ENCODE measurements at regions not wholly inside any gene's neighbourhood (a gene's known extent, or its start where the extent isn't known, plus 50 kb on each side); places are given as distances from the start of the nearest gene placed in this dataset.

- H3K4ac ChIP-seq (ENCODE audit: low read length), result no peak overlapping the region
Observed at GRCh38 chr12:123055281-123055766, 74.8 kb downstream of the ARL6IP4 start.

GRCh38 chr12:123054371-123054770 lies 73.9 kb downstream of the ARL6IP4 start:
- Histone ChIP-seq H3K4me3 (ENCODE audit: low read length in 2 of 2) (no peak overlapping the region), H3K27ac (replicated peaks; ENCODE audit: low read length) (no peak overlapping the region), H2AK5ac (ENCODE audit: low read depth, low read length) (no peak overlapping the region), H3K4me1 (ENCODE audit: control insufficient read depth in 2 of 2, insufficient read depth in 1 of 2, low read depth in 1 of 2, low read length in 2 of 2) (peaks cover 4 to 14% of the 10 kb centered on the region in 2 donors), H2BK120ac (ENCODE audit: low read depth, low read length) (no peak overlapping the region), H3K79me1 (ENCODE audit: low read depth, low read length) (no peaks in the 10 kb centered on the region), H3K9ac (ENCODE audit: low read depth, low read length, poor library complexity) (no peak overlapping the region), H4K8ac (ENCODE audit: low read depth, low read length) (no peak overlapping the region), H3K18ac (ENCODE audit: low read length) (no peak overlapping the region), H2BK12ac (ENCODE audit: low read length) (no peak overlapping the region), H3K23ac (ENCODE audit: low read depth, low read length, poor library complexity) (no peak overlapping the region), H3K27me3 (ENCODE audit: control insufficient read depth in 3 of 3, insufficient read depth in 3 of 3, low read depth in 1 of 3, low read length in 3 of 3) (no peaks in the 10 kb centered on the region), H3K4ac (ENCODE audit: low read length) (no peak overlapping the region), H3K9me3 (replicated peaks in 1 of 2; ENCODE audit: control insufficient read depth in 2 of 2, insufficient read depth in 1 of 2, low read depth in 1 of 2, low read length in 2 of 2) (peaks cover 0 to 6% of the 10 kb centered on the region in 2 donors), H3K14ac (ENCODE audit: low read length) (no peak overlapping the region), H2AFZ (ENCODE audit: low read length) (no peak overlapping the region), H2BK5ac (ENCODE audit: low read length) (no peak overlapping the region), H3K36me3 (replicated peaks in 1 of 2; ENCODE audit: control insufficient read depth in 2 of 2, insufficient read depth in 2 of 2, low read length in 2 of 2) (no peaks in the 10 kb centered on the region), H3K4me2 (ENCODE audit: insufficient read depth, low read length, poor library complexity, severe bottlenecking) (no peak overlapping the region), H2BK15ac (ENCODE audit: low read length) (no peak overlapping the region), H4K91ac (ENCODE audit: low read depth, low read length, poor library complexity) (no peak overlapping the region)
- DNase-seq (ENCODE audit: low spot score), result no peak
- no CpG with 5 or more reads among the region's 2 CpGs for WGBS, 2 donors (ENCODE audit: extremely low coverage in 2 of 2, insufficient read length in 2 of 2, insufficient replicate concordance in 1 of 2)

More at GRCh38 chr12:123055281-123055766, 74.8 kb downstream of the ARL6IP4 start:
- Histone ChIP-seq H3K14ac (ENCODE audit: low read length) (no peak overlapping the region), H3K27ac (replicated peaks; ENCODE audit: low read length) (no peak overlapping the region), H3K4me2 (ENCODE audit: insufficient read depth, low read length, poor library complexity, severe bottlenecking) (no peak overlapping the region), H4K91ac (ENCODE audit: low read depth, low read length, poor library complexity) (no peak overlapping the region), H3K23ac (ENCODE audit: low read depth, low read length, poor library complexity) (no peak overlapping the region), H3K4me3 (ENCODE audit: low read length in 2 of 2) (no peak overlapping the region), H3K27me3 (ENCODE audit: control insufficient read depth in 3 of 3, insufficient read depth in 3 of 3, low read depth in 1 of 3, low read length in 3 of 3) (no peaks in the 10 kb centered on the region), H2BK120ac (ENCODE audit: low read depth, low read length) (no peak overlapping the region), H2BK15ac (ENCODE audit: low read length) (no peak overlapping the region), H3K9me3 (replicated peaks in 1 of 2; ENCODE audit: control insufficient read depth in 2 of 2, insufficient read depth in 1 of 2, low read depth in 1 of 2, low read length in 2 of 2) (peaks cover 0 to 6% of the 10 kb centered on the region in 2 donors), H3K9ac (ENCODE audit: low read depth, low read length, poor library complexity) (no peak overlapping the region), H3K79me1 (ENCODE audit: low read depth, low read length) (no peaks in the 10 kb centered on the region), H3K36me3 (replicated peaks in 1 of 2; ENCODE audit: control insufficient read depth in 2 of 2, insufficient read depth in 2 of 2, low read length in 2 of 2) (no peaks in the 10 kb centered on the region), H2BK12ac (ENCODE audit: low read length) (no peak overlapping the region), H2AK5ac (ENCODE audit: low read depth, low read length) (no peak overlapping the region), H3K18ac (ENCODE audit: low read length) (no peak overlapping the region), H4K8ac (ENCODE audit: low read depth, low read length) (no peak overlapping the region), H2AFZ (ENCODE audit: low read length) (no peak overlapping the region), H3K4me1 (ENCODE audit: control insufficient read depth in 2 of 2, insufficient read depth in 1 of 2, low read depth in 1 of 2, low read length in 2 of 2) (peaks cover 4 to 9% of the 10 kb centered on the region in 2 donors), H2BK5ac (ENCODE audit: low read length) (no peak overlapping the region)
- WGBS, 2 donors (ENCODE audit: extremely low coverage in 2 of 2, insufficient read length in 2 of 2, insufficient replicate concordance in 1 of 2), result no CpG with 5 or more reads among the region's 8 CpGs
- no peak for DNase-seq (ENCODE audit: low spot score)

DNA sequence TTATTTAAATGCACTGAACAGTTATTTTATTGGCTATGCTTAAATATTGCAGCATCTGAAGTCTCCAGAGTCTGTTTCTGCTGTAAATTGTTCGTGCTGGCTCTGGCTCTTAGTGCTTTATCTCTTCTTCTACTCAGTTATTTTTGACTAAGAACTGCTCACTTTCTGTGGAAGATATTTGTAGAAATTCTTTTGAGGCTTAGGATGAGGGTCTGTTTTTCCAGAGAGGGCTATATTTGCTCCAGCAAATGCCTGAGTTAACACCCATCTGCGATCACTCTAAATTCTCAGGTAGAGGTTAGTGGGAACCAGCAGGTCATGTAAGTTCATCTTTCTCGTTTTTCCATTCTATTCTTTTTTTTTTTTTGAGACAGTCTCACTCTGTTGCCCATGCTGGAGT lies 71.1 kb downstream of the ARL6IP4 start:
- no peak overlapping the region for H3K23ac ChIP-seq (ENCODE audit: low read depth, low read length, poor library complexity)
- H2BK12ac ChIP-seq (ENCODE audit: low read length), result no peak overlapping the region
- no peak overlapping the region for H3K4ac ChIP-seq (ENCODE audit: low read length)
- H4K8ac ChIP-seq (ENCODE audit: low read depth, low read length), result no peak overlapping the region
- peaks cover 2 to 12% of the 10 kb centered on the region in 2 donors for H3K4me1 ChIP-seq (ENCODE audit: control insufficient read depth in 2 of 2, insufficient read depth in 1 of 2, low read depth in 1 of 2, low read length in 2 of 2)
- H3K27ac ChIP-seq (replicated peaks; ENCODE audit: low read length), result no peak overlapping the region
- H2AFZ ChIP-seq (ENCODE audit: low read length), result no peak overlapping the region
- H3K36me3 ChIP-seq (replicated peaks in 1 of 2; ENCODE audit: control insufficient read depth in 2 of 2, insufficient read depth in 2 of 2, low read length in 2 of 2), result no peaks in the 10 kb centered on the region
- DNase-seq (ENCODE audit: low spot score), result no peak
- no peak overlapping the region for H3K18ac ChIP-seq (ENCODE audit: low read length)
- no peak overlapping the region for H2BK120ac ChIP-seq (ENCODE audit: low read depth, low read length)
- no CpG with 5 or more reads among the region's 3 CpGs for WGBS, 2 donors (ENCODE audit: extremely low coverage in 2 of 2, insufficient read length in 2 of 2, insufficient replicate concordance in 1 of 2)
- H3K4me3 ChIP-seq (ENCODE audit: low read length in 2 of 2), result no peak overlapping the region
- no peak overlapping the region for H3K14ac ChIP-seq (ENCODE audit: low read length)
- no peaks in the 10 kb centered on the region for H3K27me3 ChIP-seq (ENCODE audit: control insufficient read depth in 3 of 3, insufficient read depth in 3 of 3, low read depth in 1 of 3, low read length in 3 of 3)
- H3K79me1 ChIP-seq (ENCODE audit: low read depth, low read length), result no peaks in the 10 kb centered on the region
- no peak overlapping the region for H3K9ac ChIP-seq (ENCODE audit: low read depth, low read length, poor library complexity)
- H3K9me3 ChIP-seq (replicated peaks in 1 of 2; ENCODE audit: control insufficient read depth in 2 of 2, insufficient read depth in 1 of 2, low read depth in 1 of 2, low read length in 2 of 2), result peaks cover 0 to 6% of the 10 kb centered on the region in 2 donors
- no peak overlapping the region for H2AK5ac ChIP-seq (ENCODE audit: low read depth, low read length)
- no peak overlapping the region for H4K91ac ChIP-seq (ENCODE audit: low read depth, low read length, poor library complexity)
- H3K4me2 ChIP-seq (ENCODE audit: insufficient read depth, low read length, poor library complexity, severe bottlenecking), result no peak overlapping the region
- H2BK5ac ChIP-seq (ENCODE audit: low read length), result no peak overlapping the region
- H2BK15ac ChIP-seq (ENCODE audit: low read length), result no peak overlapping the region

DNA sequence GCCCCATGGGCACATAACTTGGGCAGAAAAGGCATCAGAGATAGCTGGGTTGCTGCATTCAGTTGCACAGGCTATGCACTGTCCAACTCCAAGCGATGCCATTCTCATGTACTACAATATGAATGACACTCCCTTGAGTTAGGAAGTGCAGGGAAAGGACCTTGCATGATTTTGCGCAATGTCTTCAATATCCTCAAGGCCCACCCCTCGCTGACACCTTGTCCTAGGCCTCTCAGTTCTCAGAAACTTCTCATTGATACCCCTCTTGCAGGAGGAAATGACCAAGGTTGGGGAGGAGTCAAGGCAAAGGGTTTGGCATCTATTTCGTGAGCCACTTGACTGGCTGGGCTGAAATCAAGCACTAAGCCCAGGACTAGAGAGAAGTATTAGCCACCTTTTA lies 70.4 kb downstream of the ARL6IP4 start:
- H3K4me3 ChIP-seq (ENCODE audit: low read length in 2 of 2), result no peak overlapping the region

More for the DNA sequence above, 70.4 kb downstream of the ARL6IP4 start:
- DNase-seq (ENCODE audit: low spot score), result no peak
- Histone ChIP-seq H3K4me1 (ENCODE audit: control insufficient read depth in 2 of 2, insufficient read depth in 1 of 2, low read depth in 1 of 2, low read length in 2 of 2) (peaks cover 2 to 12% of the 10 kb centered on the region in 2 donors), H3K23ac (ENCODE audit: low read depth, low read length, poor library complexity) (no peak overlapping the region), H4K8ac (ENCODE audit: low read depth, low read length) (no peak overlapping the region), H3K36me3 (replicated peaks in 1 of 2; ENCODE audit: control insufficient read depth in 2 of 2, insufficient read depth in 2 of 2, low read length in 2 of 2) (no peaks in the 10 kb centered on the region), H3K9ac (ENCODE audit: low read depth, low read length, poor library complexity) (no peak overlapping the region), H2BK12ac (ENCODE audit: low read length) (no peak overlapping the region), H2BK5ac (ENCODE audit: low read length) (no peak overlapping the region), H3K9me3 (replicated peaks in 1 of 2; ENCODE audit: control insufficient read depth in 2 of 2, insufficient read depth in 1 of 2, low read depth in 1 of 2, low read length in 2 of 2) (peaks cover 0 to 6% of the 10 kb centered on the region in 2 donors), H3K79me1 (ENCODE audit: low read depth, low read length) (no peaks in the 10 kb centered on the region), H2AK5ac (ENCODE audit: low read depth, low read length) (no peak overlapping the region), H3K4ac (ENCODE audit: low read length) (no peak overlapping the region), H3K4me2 (ENCODE audit: insufficient read depth, low read length, poor library complexity, severe bottlenecking) (no peak overlapping the region), H2BK15ac (ENCODE audit: low read length) (no peak overlapping the region), H3K14ac (ENCODE audit: low read length) (no peak overlapping the region), H2BK120ac (ENCODE audit: low read depth, low read length) (no peak overlapping the region), H2AFZ (ENCODE audit: low read length) (no peak overlapping the region), H4K91ac (ENCODE audit: low read depth, low read length, poor library complexity) (no peak overlapping the region), H3K18ac (ENCODE audit: low read length) (no peak overlapping the region), H3K27ac (replicated peaks; ENCODE audit: low read length) (no peak overlapping the region), H3K27me3 (ENCODE audit: control insufficient read depth in 3 of 3, insufficient read depth in 3 of 3, low read depth in 1 of 3, low read length in 3 of 3) (no peaks in the 10 kb centered on the region)
- WGBS, 2 donors (ENCODE audit: extremely low coverage in 2 of 2, insufficient read length in 2 of 2, insufficient replicate concordance in 1 of 2), result no CpG with 5 or more reads among the region's 4 CpGs

All from neuronal stem cell (in vitro differentiated cells).